NCI-H446 (cell line): ENCODE measurements at regions not wholly inside any gene's neighbourhood (a gene's known extent, or its start where the extent isn't known, plus 50 kb on each side); places are given as distances from the start of the nearest gene placed in this dataset.

Experiments used
- DNase-seq, 2 experiments: peaks; one replicate each; lab custom pipeline; 2025; lab: John Stamatoyannopoulos, UW

DNA sequence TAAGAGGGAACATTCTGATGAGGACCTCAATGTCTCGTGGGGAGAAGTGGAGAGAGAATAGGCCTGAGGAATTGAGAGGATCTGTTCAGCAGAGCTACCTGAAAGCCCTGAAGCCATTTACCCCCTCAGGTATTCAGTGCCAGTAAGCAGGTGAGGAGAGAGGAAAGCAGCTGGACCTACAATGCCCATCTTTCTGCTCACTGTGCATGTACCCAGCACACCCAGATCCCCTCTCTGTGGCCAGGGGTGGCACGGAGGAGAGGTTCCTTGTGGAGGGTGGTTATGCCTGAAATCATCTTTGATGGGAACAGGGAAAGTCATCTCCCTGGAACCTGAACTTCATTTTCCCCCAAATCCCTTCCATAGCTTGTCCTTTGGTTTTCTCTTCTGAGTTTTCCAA, 277.8 kb upstream of the B3GAT1 start:
- DNase-seq = no peak

DNA sequence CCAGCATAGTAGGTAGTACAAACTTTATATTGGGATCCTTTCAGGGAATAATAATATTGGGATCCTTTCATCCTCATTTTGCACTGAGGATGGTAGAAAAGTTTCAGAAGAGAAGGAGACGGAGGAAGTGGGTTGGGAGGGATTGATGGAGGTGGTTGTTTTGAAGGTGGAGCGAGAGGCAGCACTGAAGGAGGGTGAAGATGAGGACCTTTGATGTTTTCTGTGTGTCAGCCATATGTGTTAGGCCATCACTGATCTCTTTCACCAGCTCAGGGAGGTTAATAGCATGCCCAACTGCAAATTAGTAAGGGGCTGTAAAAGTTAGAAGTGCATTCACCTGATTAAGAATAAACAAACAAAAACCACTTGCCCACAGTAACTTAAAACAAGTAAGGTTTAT, 275.5 kb upstream of the B3GAT1 start:
- no peak for DNase-seq

GRCh38 chr11:134686460-134687061, 274.5 kb upstream of the B3GAT1 start:
- no peak for DNase-seq

GRCh38 chr11:134685793-134686380, 273.8 kb upstream of the B3GAT1 start:
- no peak for DNase-seq

DNA sequence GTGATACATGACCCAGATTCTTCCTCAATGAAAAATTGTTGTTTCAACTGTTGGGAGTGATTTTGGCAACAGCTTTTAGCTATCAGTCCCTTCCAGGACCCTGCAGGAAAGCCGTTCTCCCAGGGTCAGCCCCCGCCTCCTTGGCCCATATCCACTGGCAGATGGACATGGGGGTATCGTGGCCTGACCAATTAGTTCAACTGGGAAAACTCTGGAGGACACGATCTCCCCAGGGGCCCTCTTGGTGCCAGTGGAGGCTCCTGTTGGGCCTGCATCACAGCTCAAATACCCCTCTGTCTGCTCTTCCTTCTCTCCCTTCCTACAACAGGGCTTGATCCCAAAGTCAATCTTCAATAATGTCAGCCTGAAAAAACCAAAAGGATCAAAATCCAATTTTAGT, 272.5 kb upstream of the B3GAT1 start:
- DNase-seq = no peak

GRCh38 chr11:134683860-134684259, 271.8 kb upstream of the B3GAT1 start:
- DNase-seq = no peak

GRCh38 chr11:134682577-134682976, 270.5 kb upstream of the B3GAT1 start:
- DNase-seq = no peak

GRCh38 chr11:134679592-134679991, 267.6 kb upstream of the B3GAT1 start:
- DNase-seq = no peak

GRCh38 chr11:134678744-134679143, 266.7 kb upstream of the B3GAT1 start:
- no peak for DNase-seq

DNA sequence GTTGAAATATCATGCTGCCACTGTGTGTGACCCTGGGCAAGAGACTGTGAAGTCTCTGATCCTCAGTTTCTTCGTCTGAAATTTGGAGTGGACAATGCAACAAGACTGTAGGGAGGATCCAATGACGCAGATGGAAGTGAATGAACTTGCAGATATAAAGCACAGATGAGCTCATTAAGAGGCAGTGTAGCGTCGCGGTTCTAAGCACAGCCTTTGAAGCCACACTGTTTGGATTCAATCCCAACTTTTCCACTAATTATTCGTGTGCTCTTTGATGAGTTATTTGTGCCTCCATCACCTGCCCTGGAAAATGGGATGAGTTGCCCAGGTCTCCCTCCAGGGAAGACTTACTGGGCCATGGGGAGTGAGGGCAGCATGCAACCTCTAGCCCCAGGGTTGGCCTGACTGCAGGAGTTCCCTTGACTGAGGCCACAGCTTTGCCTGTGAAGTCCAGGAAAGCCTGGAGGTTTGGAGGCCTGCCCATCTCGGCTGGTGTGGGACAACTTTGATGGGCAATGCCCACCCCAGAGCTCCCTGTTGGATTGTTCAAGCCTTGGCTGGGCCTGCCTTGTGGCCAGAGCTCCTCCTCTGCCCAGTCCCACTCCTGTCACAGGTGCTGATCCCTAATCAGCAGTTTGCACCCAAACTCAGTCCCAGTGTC, 266.0 kb upstream of the B3GAT1 start:
- DNase-seq = no peak

DNA sequence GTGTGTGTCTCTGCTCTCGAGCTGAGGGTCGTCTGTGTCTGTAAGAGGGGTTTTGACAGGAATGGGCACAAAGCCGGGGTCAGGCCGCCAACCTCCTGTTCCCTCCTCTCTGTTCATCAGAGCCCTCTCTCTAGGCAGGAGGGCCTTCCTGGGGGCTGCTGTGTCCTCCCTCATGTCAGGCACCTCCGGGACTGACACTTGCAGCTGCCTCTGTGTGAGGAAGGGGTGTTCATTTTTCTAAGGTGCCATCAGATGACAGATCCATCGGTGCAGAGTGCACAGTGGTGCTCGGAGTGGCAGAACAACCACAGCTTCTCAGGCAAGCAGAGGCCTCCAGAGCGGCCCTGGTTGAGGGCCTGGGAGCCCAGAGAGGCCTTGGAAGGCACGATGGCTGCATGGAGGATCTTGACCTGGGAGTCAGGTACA, 265.4 kb upstream of the B3GAT1 start:
- DNase-seq = no peak

DNA sequence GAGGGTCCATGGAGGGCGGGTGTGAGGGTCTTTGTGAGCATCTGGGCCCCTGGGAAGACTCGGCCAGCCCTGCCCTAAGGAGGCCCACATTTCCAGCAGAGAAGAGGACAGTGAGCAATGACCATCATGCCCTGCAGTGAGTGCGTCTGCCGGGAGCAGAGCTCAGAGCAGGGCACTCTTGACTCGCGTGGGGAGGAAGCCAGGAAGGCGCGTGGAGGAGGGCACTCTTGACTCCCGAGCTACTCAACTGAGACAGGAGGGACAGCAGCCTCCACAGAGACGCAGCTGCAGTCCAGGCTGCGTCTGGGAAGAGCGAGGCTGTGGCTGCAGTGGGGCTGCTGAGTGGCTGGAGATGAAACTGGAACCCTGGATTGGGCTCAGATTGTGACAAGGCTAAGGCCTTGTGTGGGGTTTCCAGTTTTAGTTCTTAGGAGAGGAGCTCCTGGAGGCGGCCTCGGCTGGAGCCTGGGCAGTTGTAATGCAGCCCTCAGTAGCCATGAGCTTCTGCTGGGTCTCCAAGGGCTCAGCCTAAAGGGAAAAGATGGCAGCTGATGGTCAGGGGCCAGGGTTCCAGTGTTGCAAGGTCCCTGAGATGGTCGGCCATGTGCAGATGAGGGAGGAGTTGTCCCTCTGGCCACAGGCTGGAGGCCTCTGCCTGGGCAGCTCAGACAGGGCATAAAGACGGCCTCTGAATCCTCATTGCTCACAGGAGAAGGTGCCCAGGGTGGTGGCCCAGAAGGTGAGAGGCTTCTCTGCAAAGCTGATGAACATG, 264.7 kb upstream of the B3GAT1 start:
- no peak for DNase-seq

DNA sequence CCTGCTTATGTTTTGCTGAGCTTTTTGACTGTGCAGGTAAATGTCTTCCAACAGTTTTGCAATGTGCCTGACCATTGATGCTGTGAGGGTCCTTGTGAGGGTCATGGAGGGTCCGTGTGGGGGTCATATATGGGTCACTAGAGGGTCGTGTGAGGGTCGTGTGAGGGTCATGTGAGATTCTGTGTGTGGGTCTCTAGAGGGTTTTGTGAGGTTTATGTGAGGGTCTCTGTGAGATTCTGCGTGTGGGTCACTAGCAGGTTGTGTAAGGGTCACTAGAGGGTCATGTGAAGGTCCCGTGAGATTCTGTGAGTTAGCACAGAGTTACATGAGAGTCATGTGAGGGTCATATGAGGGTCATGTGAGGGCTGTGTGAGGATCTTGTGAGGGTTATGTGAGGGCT, 263.9 kb upstream of the B3GAT1 start:
- no peak for DNase-seq

GRCh38 chr11:134674974-134675373, 262.9 kb upstream of the B3GAT1 start:
- DNase-seq = no peak

DNA sequence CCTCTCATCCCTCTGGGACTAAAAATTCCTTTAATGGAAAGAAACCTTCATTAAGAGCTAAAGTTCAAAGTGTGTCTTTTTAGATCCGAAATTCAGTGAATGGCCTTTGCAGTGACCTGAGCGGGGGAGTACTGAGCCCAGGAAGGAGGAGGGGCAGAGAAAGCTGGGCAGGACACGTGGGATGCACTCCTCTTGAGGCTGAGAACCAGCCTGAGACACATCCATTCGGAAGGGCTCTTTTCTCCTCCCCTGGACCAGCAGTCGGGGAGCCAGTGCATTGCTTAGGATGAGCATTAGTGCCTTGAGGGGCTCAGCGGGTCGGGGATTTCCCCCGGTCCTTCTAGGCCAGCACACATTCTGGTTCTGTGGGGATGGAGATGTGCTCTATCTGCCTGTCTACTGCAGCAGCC, 258.9 kb upstream of the B3GAT1 start:
- no peak for DNase-seq

- no peak for DNase-seq
These were observed 258.3 kb upstream of the B3GAT1 start for GRCh38 chr11:134670247-134670782.

DNA sequence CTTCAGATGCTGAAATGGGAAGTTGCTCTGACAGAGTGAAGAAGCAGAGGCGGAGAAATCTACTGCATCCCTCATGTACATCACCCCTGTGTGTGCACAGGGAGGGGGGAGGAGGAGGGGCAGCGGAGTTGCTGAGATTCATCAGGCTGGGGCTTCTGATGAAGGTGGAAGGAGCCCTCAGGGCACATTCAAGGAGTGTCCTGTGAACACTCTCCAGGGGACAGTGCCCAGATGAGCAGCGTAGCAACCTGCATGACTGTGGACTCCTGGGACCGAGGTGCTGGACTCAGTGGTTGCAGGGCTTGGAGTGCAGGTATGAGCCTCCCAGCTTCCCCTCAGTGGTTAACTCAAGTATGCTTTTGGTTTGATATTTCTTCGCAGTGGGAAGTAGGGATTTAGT, 257.8 kb upstream of the B3GAT1 start:
- no peak for DNase-seq

DNA sequence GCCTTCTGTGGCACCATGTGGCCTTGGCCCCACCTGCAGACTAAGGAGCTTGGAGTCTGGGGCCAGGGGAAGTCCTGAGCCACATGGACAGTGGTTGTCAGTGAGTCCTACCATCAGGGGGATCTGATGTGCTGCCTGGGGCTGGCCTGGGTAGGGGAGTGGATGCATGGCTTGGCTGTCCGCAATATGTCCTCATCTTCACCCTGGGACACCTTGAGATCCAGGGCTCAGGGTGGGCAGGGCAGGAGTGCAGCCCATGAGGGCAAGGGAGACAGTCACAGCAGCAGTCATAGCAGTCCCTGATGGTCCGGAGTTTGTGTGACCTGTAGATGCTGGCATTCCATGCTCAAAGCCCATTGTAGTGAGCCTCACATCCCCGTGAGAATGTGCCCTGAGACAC, 256.8 kb upstream of the B3GAT1 start:
- no peak for DNase-seq

- no peak for DNase-seq
These were observed 256.0 kb upstream of the B3GAT1 start for GRCh38 chr11:134668076-134668475.

- DNase-seq = no peak
These were observed 255.5 kb upstream of the B3GAT1 start for GRCh38 chr11:134667505-134667904.

DNA sequence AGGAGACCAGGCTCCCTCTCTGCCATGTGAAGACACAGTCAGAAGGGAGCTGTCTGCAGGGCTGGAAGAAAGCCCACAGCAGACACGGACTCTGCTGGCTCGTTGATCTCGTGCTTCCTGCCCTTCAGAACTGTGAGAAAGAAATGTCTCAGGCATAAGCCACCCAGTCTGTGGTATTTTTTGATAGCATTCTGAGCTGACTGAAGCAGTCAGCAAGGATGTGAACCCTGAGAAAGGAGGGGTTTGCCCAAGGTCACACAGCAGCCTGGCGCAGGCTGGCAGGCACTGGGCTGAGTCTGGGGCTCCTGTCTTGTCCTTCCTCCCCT, 255.1 kb upstream of the B3GAT1 start:
- no peak for DNase-seq

- DNase-seq = no peak
These were observed 254.5 kb upstream of the B3GAT1 start for GRCh38 chr11:134666273-134667174.
